Activated CD8-positive, alpha-beta memory T cell treated with anti-CD3 and anti-CD28 coated beads for 48 hours (primary cell): ENCODE measurements at regions not wholly inside any gene's neighbourhood (a gene's known extent, or its start where the extent isn't known, plus 50 kb on each side); places are given as distances from the start of the nearest gene placed in this dataset.
"Not testable (repeated sequence)": the region's sequence is repeated elsewhere in the genome, so short reads cannot be mapped to it uniquely, and the experiment has no call there.

Experiments used
- DNase-seq, 3 experiments: peaks; one replicate each; pipeline ENCODE4 v3.0.0-alpha.2; 2020; ENCODE audit warnings: low read depth in 2 of 3, low spot score in 2 of 3

- no peak for DNase-seq
Measured at GRCh38 chr1:213324859-213325258, 273.8 kb downstream of the RPS6KC1 start.

- DNase-seq = no peak
Measured at GRCh38 chr1:213325482-213325881, 274.4 kb downstream of the RPS6KC1 start.

GRCh38 chr1:213326281-213327016, 275.4 kb downstream of the RPS6KC1 start:
- DNase-seq = no peak

- no peak for DNase-seq
Measured at GRCh38 chr1:213327017-213327667, 276.1 kb downstream of the RPS6KC1 start.

- no peak for DNase-seq
Measured at GRCh38 chr1:213329406-213330008, 278.5 kb downstream of the RPS6KC1 start.

GRCh38 chr1:213330281-213330680, 279.2 kb downstream of the RPS6KC1 start:
- DNase-seq = no peak

- DNase-seq = no peak
Measured at GRCh38 chr1:213331631-213332175, 280.7 kb downstream of the RPS6KC1 start.

- DNase-seq = no peak
Measured at GRCh38 chr1:213332491-213332890, 281.4 kb downstream of the RPS6KC1 start.

GRCh38 chr1:213333121-213333520, 282.1 kb downstream of the RPS6KC1 start:
- no peak for DNase-seq

- no peak for DNase-seq
Measured at GRCh38 chr1:213335084-213335483, 284.0 kb downstream of the RPS6KC1 start.

GRCh38 chr1:213337025-213337678, 286.1 kb downstream of the RPS6KC1 start:
- no peak for DNase-seq

- DNase-seq = no peak
Measured at GRCh38 chr1:213340593-213340992, 289.6 kb downstream of the RPS6KC1 start.

GRCh38 chr1:213345621-213346020, 294.6 kb downstream of the RPS6KC1 start:
- DNase-seq = no peak

GRCh38 chr1:213357403-213357802, 306.4 kb downstream of the RPS6KC1 start:
- no peak for DNase-seq

GRCh38 chr1:213358368-213358767, 307.3 kb downstream of the RPS6KC1 start:
- not testable (repeated sequence) for DNase-seq

GRCh38 chr1:213362598-213362997, 311.6 kb downstream of the RPS6KC1 start:
- DNase-seq = no peak

GRCh38 chr1:213366141-213366831, 315.2 kb downstream of the RPS6KC1 start:
- DNase-seq = no peak

GRCh38 chr1:213369465-213369864, 318.4 kb downstream of the RPS6KC1 start:
- DNase-seq = no peak

GRCh38 chr1:213370523-213370922, 319.5 kb downstream of the RPS6KC1 start:
- no peak for DNase-seq

- no peak for DNase-seq
Measured at GRCh38 chr1:213371525-213371846, 320.4 kb downstream of the RPS6KC1 start.
